PC-3 (cell line): ENCODE measurements at regions not wholly inside any gene's neighbourhood (a gene's known extent, or its start where the extent isn't known, plus 50 kb on each side); places are given as distances from the start of the nearest gene placed in this dataset.

Source experiments
- EZH2 ChIP-seq: fragments of 300-600 bp; sonication (generic); IDR thresholded peaks from one replicate; pipeline ENCODE4 v1.6.1; 2017; ENCODE audit warnings: antibody characterized with exemption, mild to moderate bottlenecking, low read length; ENCODE audit not compliant: unreplicated experiment
- TF ChIP-seq, protein P1 (sequence below): fragments of 300-600 bp; sonication (generic); conservative IDR thresholded peaks from 2 replicates; pipeline ENCODE4 v1.5.1; 2017; ENCODE audit warnings: antibody characterized with exemption, low read depth, mild to moderate bottlenecking, low read length

- TF ChIP-seq, protein P1, sequence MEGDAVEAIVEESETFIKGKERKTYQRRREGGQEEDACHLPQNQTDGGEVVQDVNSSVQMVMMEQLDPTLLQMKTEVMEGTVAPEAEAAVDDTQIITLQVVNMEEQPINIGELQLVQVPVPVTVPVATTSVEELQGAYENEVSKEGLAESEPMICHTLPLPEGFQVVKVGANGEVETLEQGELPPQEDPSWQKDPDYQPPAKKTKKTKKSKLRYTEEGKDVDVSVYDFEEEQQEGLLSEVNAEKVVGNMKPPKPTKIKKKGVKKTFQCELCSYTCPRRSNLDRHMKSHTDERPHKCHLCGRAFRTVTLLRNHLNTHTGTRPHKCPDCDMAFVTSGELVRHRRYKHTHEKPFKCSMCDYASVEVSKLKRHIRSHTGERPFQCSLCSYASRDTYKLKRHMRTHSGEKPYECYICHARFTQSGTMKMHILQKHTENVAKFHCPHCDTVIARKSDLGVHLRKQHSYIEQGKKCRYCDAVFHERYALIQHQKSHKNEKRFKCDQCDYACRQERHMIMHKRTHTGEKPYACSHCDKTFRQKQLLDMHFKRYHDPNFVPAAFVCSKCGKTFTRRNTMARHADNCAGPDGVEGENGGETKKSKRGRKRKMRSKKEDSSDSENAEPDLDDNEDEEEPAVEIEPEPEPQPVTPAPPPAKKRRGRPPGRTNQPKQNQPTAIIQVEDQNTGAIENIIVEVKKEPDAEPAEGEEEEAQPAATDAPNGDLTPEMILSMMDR = no peak
- TF ChIP-seq EZH2 = no peak
Observed at GRCh38 chr4:187602339-187603092, 393.1 kb upstream of the ZFP42 start.
